NCI-H460 (cell line): ENCODE measurements at regions not wholly inside any gene's neighbourhood (a gene's known extent, or its start where the extent isn't known, plus 50 kb on each side); places are given as distances from the start of the nearest gene placed in this dataset.

Experiments used
- DNase-seq: peaks from one replicate; pipeline ENCODE4 v3.0.0-alpha.2; 2016; ENCODE audit warnings: low read depth; ENCODE audit errors: extremely low read depth

DNA sequence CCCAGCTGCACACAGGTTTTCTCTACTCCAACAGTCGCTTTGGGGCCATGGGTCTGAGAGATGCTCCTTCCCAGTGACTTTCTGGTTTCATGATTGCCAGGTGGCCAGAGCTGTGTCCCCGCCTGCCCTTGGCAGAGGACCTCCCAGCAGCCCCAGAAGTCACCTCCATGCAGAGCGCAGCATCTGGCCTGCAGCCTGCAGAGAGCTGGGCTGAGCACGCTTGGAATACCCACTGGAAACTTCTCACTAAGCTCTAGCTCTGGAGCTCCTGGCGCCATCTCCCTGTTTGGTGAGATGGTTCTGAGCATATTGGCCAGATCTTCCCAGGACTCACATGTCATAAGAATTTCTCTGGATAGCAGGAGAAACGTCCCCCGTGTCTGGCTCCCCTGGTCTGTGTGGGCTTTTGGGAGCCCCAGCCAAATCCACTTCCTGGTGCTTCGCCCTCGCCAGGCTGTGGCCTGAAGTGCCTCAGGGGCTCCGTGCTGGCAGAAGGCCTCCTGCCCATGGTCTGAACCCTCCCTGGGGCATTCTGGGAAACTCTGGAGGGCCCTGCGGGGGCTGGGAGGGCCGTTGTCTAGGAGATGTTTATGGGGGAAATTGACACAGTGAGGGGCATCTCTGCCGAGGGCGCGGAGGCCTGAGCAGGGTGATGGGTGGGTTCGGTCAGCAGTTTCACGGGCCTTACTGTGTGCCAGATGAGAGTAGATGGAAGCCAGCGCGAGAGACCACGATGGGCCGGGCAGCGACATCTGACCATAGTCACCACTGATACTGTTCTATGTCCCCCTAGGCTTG, 73.2 kb upstream of the CIBAR2 start:
- DNase-seq = no peak

DNA sequence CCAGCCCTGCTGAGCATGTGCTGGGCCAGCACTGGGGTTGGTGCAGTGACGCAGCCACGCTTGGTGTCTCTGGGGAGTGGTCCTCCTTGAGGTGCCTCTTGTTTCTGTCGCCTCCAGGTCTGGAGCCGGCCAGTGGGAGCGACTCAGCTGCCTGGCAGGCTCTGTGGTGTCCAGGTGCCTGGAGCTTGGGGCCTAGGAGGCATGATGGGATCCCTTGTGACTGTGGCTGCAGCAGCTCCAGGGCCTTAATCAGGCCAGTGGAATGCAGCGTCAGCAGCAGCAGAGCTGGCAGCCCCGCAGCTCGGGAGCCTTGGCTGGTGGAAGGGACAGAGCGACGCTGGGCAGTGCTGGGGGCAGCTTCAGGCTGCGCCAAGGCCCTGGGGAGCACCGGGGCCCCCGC, 74.7 kb upstream of the CIBAR2 start:
- no peak for DNase-seq

DNA sequence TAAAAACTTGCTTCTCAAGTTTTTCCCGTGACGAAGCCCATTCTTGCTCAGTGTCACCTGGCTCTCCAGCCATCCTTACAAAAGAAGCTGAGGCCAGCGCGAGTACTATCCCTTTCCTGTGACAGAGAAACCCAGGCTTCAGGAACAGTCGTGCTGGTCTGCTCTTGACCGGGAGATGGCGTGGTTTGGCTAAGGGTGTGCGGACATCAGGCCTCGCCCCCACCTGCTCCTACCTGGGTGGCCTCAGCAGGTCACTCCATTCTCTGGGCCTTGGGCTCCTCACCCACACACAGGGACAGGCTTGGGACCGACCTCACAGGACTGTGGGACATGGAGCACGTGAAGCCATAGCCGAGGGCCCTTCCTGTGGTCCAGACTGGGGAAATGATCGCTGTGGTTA, 75.2 kb upstream of the CIBAR2 start:
- no peak for DNase-seq

DNA sequence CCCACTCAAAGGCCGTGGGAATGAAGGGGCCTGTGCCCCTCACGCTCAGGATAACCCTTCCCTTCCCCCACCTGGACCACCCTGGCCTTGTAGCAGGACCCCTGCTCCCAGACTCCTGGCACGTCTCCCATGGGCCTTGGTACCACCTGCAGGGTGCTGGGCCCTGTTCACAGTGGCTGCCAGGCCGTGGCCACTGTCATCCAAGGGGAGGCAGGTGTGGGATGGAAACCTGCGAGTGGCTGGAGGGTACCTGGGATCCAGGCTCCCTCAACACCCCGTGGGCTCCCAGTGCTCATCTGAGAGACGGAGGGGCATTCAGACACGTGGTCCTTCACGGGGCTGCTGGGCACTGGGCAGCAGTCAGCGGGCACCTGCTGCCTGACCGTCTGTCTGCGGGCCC, 75.6 kb upstream of the CIBAR2 start:
- no peak for DNase-seq

DNA sequence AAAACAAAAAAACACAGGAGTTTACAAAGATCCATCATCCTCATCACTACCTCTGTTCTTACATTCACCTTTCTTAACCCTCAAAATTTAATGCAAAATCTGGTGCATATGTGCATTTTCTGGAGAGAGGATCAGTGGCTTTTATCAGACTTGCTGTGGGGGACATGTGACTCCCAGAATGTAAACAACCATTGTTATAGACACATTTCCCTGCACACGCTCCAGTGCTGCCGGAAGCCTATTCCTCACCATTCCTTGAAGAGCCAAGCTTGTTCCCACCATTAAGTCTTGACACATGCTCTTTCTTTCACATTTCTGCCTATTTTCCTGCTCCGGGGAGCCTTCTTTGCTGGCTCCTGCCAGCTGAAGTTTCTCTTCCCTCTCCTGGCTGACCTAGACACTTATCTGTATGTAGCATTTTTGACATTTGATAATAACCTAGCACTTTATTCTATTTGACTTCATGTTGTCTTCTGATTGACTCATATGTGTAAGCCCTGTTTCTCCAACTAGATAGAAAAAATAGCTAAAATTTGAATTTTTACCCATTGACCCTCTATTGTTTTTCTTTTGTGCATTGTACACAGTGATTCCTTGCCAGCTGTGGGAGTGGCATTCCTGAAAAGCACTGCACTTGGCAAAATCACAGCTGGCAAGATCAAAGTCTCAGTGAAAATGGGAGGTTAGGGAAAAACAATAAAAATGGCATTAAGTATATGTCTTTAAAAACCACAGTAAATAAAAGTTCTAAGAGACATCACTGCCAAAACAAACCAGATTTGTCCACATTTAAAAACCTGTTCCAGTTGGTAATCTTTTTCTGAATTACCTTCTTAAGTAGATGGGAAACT, 76.8 kb upstream of the CIBAR2 start:
- no peak for DNase-seq

DNA sequence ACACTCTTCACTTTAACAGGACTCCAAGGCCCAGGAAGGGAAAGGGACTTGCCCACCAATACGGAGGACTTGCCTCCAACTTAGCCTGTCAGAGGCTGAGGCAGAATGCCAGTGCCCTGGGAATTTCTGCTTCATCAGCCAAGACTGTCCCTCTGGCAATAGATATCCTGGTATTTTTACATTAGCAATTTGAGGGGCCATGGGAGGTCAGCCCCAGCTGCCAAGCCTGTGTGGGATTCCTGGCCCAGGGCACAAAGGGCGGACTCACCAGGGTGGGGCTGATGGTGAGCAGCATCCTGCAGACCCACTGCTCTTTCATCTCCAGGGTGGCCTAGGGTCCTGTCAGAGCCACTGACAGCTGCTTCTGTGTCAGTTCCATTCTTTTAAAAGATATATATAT, 78.3 kb upstream of the CIBAR2 start:
- no peak for DNase-seq

DNA sequence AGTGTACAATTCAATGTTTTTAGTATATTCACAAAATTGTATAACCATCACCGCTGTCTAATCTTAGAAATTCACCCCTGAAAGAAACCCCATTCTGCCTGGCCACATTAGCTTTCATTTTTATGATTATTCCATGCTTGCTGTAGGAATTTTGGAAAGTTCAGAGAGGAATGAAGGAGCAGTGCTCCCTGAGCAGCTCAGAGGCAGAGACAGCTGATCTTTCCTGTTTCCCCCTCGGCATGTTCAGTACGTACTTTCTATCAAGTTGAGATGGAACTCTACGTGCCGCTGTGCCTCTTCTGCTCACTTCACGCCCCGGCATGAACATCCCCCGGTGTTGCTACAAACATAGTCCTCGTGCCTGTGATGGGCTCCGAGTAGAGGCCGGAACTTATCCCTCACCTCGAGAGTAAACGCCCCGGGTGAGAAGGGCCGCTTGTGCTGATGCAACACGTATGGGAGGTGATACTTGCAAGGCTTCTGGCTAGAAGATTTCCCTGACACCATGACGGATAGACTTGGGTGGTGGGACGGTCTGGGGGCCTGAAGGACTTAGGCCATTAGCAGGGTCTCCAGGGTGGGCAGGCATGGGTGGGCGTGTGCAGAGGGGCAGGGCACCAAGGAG, 79.2 kb upstream of the CIBAR2 start:
- no peak for DNase-seq

DNA sequence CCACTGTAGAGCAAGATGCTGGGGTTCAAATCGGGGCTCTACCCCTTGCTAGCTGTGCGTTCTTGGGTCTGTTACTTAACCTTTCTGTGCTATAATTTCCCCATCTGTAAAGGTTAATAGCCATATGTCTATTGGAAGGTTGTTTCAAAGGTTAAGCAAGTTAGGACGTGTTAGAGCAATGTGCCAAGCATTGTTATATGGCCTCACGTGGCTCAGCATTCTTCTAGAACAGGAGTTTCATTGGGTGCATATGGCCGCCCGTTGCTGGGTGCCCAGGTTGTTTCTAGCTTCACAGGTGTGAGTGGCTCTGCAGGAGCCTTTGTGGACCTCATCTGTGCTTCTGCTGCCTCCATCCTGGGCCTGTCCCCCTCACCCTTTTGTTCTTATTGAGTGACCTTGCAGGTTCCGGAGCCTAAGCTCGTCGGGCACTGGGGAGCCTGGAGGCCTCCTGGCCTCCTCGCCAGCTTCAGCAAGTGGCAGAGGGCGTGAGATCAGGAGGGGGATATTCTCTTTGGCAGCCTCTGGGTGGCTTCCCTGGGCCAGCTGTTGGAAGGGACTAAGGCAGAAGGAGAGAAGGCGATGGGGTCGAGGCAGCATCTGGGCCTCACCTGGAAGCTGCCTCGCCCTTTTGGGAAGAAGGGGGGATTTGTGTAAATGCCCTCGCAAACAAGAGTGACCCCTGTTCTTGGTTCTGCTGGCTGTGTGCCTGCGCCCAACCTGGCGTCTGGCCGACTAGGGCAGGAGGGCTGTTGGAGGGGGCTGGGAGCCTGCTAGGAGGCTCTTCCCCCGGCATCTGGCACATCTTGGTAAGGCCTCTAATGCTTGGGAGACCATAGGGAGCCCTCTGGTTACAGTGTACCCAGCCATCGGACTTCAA, 80.2 kb upstream of the CIBAR2 start:
- no peak for DNase-seq

DNA sequence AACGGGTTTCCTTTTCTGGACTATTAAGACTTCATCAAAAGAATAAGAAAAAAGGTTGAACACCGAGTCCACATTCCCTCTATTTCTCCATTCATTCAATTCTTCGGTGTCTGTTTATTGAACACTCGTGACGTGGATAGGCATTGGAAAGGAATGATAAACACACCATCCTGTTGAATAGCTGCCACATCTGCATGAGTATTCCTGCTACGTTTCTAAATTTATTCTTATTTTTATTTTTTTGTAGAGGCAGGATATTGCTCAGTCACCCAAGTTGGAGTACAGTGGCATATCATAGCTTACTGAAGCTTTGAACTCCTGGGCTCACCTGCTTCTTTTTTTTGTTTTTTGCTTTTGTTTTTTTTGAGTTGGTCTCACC, 80.8 kb upstream of the CIBAR2 start:
- no peak for DNase-seq

DNA sequence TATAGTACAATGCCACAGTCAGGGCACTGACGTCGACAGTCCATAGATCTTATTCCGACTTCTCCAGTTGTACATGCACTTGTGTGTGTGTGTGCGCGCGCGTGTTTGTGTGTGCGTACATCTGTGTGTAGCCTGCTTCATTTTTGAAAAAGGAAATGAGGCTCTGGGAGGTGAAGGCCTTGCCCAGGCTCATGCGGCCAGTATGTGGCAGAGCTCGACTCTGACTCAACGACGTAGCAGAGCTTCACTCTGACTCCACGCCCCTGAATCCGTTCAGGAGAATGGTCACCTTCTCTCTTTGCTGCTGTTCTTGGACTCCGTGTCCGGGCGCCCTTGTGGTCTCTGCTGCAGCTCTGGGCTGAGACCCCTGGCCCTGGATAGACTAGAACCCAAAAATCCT, 81.6 kb upstream of the CIBAR2 start:
- DNase-seq = no peak

DNA sequence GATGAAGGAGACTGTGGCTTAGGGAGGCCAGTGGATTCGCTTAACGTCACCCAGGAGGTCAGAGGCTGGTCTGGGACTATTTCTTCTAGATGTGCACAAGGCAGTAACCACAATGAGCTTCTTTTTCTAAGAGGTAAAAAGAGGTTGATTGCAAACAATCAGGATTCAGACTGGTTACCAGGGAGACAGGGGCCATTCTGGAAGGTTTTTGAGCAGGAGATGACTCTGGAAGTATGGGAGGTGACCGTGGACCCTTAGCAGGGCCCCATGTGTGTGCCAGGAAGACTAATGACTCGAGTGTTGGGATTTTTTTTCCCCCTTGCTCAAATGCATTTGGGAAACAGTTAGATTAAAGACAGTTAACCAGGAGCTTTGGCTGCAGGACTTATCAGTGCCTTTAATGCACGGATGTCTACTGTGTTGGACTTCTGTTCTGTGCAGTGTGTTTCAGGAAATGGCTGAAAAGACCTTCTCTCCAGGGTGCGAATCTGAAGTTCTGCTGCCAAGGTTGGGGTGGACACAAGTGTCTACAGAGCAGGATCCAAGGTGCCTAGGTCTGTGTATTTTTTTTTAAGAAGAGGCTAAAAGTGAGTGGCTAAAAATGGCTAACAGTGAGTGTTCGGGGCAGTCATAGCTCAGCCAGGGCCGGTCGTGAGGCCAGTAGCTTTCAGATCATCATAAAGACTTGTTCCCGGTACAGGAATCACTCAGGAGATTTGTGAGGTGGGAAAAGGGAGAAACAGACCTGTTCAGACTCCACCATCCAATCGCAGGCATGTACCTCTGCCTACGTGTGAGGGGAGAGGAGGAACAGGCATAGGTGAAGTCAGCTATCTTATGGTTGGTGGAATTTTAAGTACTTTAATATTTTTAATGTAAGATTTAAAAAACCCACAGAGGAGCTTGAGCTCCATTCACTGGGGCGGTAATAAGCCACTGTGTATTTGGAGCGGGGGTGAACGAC, 82.3 kb upstream of the CIBAR2 start:
- no peak for DNase-seq

DNA sequence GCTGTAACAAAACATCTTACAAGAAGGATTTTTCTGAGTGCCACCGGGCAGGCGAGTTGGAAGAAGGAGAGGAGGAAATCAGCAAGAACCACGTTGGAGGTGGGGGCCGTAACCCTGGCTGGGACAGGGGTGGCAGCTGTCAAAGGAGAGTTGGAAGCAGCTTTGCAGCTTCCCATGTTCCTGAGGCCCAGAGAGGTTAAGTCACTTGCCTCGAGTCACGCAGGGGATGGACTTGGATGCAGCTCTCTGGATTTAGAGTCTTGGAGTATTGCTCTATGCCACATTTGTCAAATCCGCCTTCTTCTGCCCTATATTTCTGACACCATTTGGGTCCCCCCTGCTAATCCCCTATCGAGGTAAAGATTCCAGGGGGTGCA, 83.0 kb upstream of the CIBAR2 start:
- no peak for DNase-seq

DNA sequence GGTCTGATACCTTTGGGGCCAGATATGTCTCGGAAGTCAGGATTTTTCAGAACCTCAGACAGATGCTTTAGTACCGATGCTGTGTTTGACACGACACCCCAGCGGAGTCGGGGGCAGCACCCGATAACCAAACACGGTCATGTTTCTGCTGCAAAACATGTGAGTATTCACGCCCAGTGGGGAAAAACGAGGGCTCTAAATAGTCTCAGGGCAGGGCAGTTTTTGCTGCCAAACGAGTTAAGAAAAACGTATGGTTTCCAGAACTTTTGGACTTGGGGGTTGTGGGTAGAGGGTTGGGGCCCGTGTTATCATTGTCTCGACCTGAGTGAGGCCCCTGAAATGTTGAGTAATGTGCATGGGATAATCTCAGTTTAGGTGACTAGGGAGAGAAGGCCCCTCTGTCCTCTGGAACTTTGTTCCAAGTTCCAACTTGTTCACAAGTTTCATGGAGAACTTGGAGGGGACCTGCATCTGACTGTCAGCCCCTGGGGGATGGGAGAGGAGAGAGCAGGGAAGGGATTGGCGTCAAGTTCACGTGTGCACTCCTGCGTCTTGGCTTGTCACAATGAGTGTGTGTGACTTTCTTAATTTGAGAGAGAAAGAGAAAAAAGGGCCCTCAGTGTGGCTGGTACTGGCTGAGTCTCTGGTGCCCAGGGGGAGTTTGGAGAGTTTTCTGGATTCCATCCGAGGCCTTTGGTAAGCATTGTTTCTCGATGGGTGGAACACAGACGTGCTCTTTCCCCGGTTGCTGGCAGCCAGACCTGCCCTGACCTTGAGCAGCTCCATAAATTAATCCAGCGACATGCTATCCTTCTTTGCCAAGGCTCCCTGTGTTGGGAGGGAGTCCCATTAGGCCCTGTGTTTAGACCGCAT, 83.9 kb upstream of the CIBAR2 start:
- no peak for DNase-seq

DNA sequence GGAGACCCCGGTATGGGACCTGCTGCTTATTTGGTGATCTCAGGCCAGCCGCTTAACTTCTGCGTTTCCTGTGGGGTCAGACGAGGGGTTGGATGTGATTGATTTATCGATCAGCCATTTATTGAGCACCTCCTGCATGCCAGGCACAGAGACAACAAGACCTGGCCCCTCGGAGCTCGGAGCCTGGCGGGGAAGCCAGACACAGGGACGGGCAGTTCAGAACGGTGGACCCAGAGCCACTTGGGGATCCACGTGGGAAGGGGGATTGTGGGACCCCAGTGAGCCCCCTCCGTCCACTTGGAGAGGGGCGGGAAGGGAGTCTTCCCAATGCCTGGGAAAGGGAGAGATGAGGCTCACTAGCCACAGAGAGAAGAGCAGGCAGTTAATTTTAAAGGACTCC, 84.7 kb upstream of the CIBAR2 start:
- DNase-seq = no peak

DNA sequence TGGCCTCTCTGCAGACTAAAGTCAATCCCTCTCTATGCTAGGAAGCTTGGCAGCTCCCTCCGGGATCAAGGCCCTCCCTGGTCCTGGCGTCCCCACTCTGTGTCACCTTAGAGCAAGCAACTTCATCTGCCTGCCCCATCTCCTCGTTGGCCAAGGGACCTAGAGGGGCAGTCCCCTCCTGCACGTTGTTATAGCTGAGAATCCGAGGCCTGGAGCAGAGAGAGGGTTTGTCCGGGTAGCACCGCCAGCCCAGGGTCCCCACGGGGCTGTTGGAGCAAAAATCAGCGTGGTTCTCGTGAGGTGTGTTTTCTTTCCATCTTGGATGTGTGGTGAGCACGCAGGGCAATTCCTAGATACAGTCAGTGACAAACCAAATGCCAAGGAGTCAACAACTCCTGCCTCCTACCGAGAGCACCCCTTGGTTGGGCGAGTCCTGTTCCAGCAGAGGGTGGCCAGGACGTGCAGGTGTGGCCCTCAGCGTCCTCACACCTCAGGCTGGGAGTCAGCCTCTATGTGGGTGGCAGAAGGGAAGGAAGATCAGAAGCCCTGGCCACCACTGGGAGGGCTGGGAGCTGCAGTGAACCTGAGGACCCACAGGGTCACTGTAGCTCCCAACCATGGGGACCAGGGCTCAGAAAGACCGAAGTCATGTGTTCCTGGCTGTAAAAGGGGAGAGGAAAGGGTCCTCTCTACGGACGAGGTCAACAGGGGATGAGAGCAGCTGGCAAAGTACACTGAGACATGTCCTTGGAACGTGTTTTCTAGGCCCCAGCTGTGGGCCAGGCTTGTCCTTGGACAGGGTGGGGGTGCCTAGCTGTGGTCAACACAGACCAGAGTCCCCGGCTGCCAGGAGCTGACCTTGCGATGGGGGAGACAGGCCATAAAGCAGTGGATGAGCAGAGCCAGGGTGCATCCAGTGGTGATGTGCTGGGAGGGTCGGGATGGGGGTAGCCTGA, 85.6 kb upstream of the CIBAR2 start:
- no peak for DNase-seq

DNA sequence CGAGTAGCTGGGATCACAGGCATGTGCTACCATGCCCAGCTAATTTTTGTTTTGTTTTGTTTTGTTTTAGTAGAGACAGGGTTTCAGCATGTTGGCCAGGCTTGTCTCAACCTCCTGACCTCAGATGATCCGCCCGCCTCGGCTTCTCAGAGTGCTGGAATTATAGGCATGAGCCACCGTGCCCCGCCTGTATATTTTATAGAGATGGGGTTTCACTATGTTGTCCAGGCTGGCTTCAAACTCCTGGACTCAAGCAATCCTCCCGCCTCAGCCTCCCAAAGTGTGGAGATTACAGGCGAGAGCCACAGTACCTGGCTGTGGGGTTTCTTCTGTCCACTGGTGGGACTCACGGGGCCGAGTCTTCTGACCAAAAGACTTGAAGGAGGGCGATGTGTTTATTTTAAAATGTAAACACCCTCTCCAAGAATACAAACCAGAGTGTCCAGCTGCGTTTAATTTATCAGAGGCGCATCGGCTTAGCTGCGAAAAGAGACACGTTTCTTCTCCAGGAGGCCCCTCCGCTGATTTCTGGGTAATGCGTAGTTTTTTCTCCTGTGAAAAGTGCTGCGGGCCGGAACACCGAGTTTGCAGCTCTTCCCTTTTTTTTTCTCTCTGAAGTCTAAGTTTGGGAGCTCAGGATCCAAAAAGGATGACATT, 86.9 kb upstream of the CIBAR2 start:
- no peak for DNase-seq

DNA sequence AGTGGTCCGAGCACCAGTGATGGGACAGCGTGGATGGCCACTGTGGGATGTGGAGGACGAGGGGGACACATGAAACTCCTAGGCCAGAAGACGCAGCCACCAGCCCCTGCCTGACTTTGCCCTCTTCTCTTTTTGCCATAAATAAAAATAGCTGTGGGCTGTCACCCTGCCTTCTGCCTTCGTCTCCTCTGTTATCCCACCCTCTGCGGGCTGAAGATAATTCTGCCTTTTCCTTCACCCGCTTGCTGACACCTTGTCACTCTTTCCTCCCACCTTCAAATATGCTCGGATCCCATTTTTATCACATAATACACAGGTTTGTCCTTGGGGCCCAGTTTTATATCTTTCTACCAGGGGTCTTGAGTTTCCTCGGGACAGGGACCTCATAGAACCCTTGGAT, 87.6 kb upstream of the CIBAR2 start:
- DNase-seq = no peak
